ENCODE measurements at regions not wholly inside any gene's neighbourhood (a gene's known extent, or its start where the extent isn't known, plus 50 kb on each side); places are given as distances from the start of the nearest gene placed in this dataset.

GRCh38 chr11:15905366-15906104 lies 450.8 kb downstream of the SOX6 start:
- no peak for DNase-seq (ENCODE audit: low read depth in 2 of 2)

GRCh38 chr11:15906481-15907035 lies 449.8 kb downstream of the SOX6 start:
- DNase-seq (ENCODE audit: low read depth in 2 of 2), result no peak

GRCh38 chr11:15907806-15908205 lies 448.5 kb downstream of the SOX6 start:
- no peak for DNase-seq (ENCODE audit: low read depth in 2 of 2)

- DNase-seq (ENCODE audit: low read depth in 2 of 2), result no peak
These were observed 446.3 kb downstream of the SOX6 start for GRCh38 chr11:15909937-15910598.

GRCh38 chr11:15910761-15911160 lies 445.6 kb downstream of the SOX6 start:
- no peak for DNase-seq (ENCODE audit: low read depth in 2 of 2)

- no peak for DNase-seq (ENCODE audit: low read depth in 2 of 2)
These were observed 444.8 kb downstream of the SOX6 start for GRCh38 chr11:15911377-15912044.

GRCh38 chr11:15912291-15912690 lies 444.1 kb downstream of the SOX6 start:
- no peak for DNase-seq (ENCODE audit: low read depth in 2 of 2)

GRCh38 chr11:15912825-15913224 lies 443.5 kb downstream of the SOX6 start:
- no peak for DNase-seq (ENCODE audit: low read depth in 2 of 2)

GRCh38 chr11:15913261-15913660 lies 443.1 kb downstream of the SOX6 start:
- DNase-seq (ENCODE audit: low read depth in 2 of 2), result no peak

Data from stimulated activated CD4-positive, alpha-beta T cell treated with anti-CD3 and anti-CD28 coated beads, Interleukin-12 subunit alpha, Interleukin-12 subunit beta, amount 100 ng/mL, for 24 hours (primary cell).